Duodenal mucosa (tissue), 2 donors: ENCODE measurements at regions not wholly inside any gene's neighbourhood (a gene's known extent, or its start where the extent isn't known, plus 50 kb on each side); places are given as distances from the start of the nearest gene placed in this dataset.

Experiments
- H3K27ac ChIP-seq: one replicate; pipeline ENCODE4 v1.7.0; 2013; ENCODE audit warnings: low read depth, low read length
- H3K27me3 ChIP-seq, 2 donors: one replicate each; pipeline ENCODE4 v1.7.0; 2013; ENCODE audit warnings: low read length in 2 of 2, control low read depth in 1 of 2; ENCODE audit not compliant: insufficient read depth in 2 of 2, control insufficient read depth in 1 of 2
- H3K36me3 ChIP-seq, 2 donors: one replicate each; pipeline ENCODE4 v1.7.0; 2013; ENCODE audit warnings: low read length in 2 of 2, control low read depth in 1 of 2; ENCODE audit not compliant: insufficient read depth in 2 of 2, control insufficient read depth in 1 of 2
- H3K4me1 ChIP-seq, 2 donors: one replicate each; pipeline ENCODE4 v1.7.0; 2013; ENCODE audit warnings: low read length in 2 of 2, control low read depth in 1 of 2; ENCODE audit not compliant: insufficient read depth in 2 of 2, control insufficient read depth in 1 of 2
- H3K4me3 ChIP-seq, 2 donors: one replicate each; pipeline ENCODE4 v1.7.0; 2013; ENCODE audit warnings: low read length in 2 of 2, low read depth in 1 of 2
- H3K9ac ChIP-seq, 2 donors: one replicate each; pipeline ENCODE4 v1.7.0; 2013; ENCODE audit warnings: low read length in 2 of 2, low read depth in 1 of 2
- H3K9me3 ChIP-seq, 2 donors: one replicate each; pipeline ENCODE4 v1.7.0; 2013; ENCODE audit warnings: low read length in 2 of 2, control low read depth in 1 of 2; ENCODE audit not compliant: control insufficient read depth in 1 of 2

DNA sequence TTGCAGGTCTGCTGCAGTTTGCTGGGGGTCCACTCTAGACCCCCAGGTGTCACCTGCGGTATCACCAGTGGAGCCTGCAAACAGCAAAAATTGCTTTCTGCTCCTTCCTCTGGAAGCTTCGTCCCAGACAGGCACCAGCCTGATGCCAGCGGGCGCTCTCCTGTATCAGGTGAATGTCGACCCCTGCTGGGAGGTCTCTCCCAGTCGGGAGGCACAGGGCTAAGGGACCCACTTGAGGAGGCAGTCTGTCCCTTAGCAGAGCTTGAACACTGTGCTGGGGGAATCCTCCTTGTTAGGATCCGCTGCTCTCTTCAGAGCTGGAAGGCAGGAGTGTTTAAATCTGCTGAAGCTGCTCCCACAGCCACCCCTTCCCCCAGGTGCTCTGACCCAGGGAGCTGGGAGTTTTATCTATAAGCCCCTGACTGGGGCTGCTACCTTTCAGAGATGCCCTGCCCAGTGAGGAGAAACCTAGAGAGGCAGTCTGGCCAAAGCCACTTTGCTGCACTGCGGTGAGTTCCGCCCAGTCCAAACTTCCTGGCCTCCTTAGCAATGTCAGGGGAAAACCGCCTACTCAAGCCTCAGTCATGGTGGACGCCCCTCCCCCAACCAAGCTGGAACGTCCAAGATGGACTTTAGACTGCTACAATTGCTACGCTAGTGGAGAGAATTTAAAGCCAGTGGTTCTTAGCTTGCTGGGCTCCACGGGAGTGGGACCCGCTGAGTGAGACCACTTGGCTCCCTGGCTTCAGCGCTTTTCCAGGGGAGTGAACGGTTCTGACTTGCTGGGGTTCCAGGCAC lies 652.5 kb downstream of the KCNJ3 start:
- Histone ChIP-seq H3K27ac (no peak overlapping the region), H3K9ac (no peak overlapping the region), H3K27me3 (no peaks in the 10 kb centered on the region), H3K36me3 (no peaks in the 10 kb centered on the region), H3K4me1 (no peaks in the 10 kb centered on the region), H3K4me3 (no peak overlapping the region), H3K9me3 (no peaks in the 10 kb centered on the region)

DNA sequence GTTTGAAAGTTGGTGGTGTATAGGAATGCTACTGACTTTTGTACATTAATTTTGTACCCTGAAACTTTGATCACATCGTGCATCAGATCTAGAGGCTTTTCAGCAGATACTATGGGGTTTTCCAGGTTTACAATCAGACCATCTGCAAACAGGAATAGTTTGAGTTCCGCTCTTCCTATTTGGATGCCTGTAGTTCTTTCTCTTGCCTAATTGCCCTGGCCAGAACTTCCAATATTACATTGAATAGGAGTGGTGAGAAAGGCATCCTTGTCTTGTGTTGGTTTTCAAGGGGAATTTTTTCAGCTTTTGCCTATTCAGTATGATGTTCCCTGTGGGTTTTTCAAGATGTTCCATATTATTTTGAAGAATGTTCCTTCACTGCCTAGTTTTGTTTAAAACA lies 633.5 kb downstream of the KCNJ3 start:
- H3K27ac ChIP-seq, result no peak overlapping the region
- H3K4me1 ChIP-seq, result no peaks in the 10 kb centered on the region
- H3K9ac ChIP-seq, result no peak overlapping the region
- no peaks in the 10 kb centered on the region for H3K27me3 ChIP-seq
- H3K36me3 ChIP-seq, result no peaks in the 10 kb centered on the region
- H3K9me3 ChIP-seq, result no peaks in the 10 kb centered on the region
- no peak overlapping the region for H3K4me3 ChIP-seq

GRCh38 chr2:155320236-155320635 lies 621.7 kb downstream of the KCNJ3 start:
- no peak overlapping the region for H3K27ac ChIP-seq
- H3K9ac ChIP-seq, result no peak overlapping the region

DNA sequence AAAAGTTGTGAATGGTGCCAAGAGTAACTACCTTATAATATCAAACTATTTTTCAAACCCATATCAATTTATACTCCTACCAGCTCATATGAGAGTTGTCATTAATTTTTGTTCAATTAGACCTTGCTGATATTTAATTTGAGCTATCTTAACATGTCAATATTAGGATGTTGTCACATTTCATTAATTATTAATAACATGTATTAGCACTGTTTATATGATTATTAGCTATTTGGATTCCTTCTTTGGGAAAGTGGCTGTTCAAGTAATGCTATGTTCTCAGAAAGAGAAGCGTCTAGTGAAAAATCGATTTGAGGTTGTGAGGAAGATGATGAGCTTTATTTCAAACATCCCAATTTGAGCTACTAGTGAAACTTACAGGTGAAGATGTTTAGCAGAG lies 620.2 kb downstream of the KCNJ3 start:
- H3K27me3 ChIP-seq, result no peaks in the 10 kb centered on the region
- no peak overlapping the region for H3K27ac ChIP-seq
- H3K4me1 ChIP-seq, result no peaks in the 10 kb centered on the region
- H3K36me3 ChIP-seq, result no peaks in the 10 kb centered on the region
- H3K9ac ChIP-seq, result no peak overlapping the region
- H3K4me3 ChIP-seq, result no peak overlapping the region
- no peaks in the 10 kb centered on the region for H3K9me3 ChIP-seq

More at GRCh38 chr2:155320236-155320635, 621.7 kb downstream of the KCNJ3 start:
- H3K4me3 ChIP-seq, result no peak overlapping the region
- H3K4me1 ChIP-seq, result no peaks in the 10 kb centered on the region
- no peaks in the 10 kb centered on the region for H3K27me3 ChIP-seq
- H3K9me3 ChIP-seq, result no peaks in the 10 kb centered on the region
- no peaks in the 10 kb centered on the region for H3K36me3 ChIP-seq

GRCh38 chr2:155315768-155316167 lies 617.3 kb downstream of the KCNJ3 start:
- Histone ChIP-seq H3K36me3 (no peaks in the 10 kb centered on the region), H3K9me3 (no peaks in the 10 kb centered on the region), H3K4me1 (no peaks in the 10 kb centered on the region), H3K27ac (no peak overlapping the region), H3K9ac (no peak overlapping the region), H3K27me3 (no peaks in the 10 kb centered on the region), H3K4me3 (no peak overlapping the region)

GRCh38 chr2:155310589-155310988 lies 612.1 kb downstream of the KCNJ3 start:
- Histone ChIP-seq H3K27me3 (no peaks in the 10 kb centered on the region), H3K9me3 (no peaks in the 10 kb centered on the region), H3K9ac (no peak overlapping the region), H3K4me1 (no peaks in the 10 kb centered on the region), H3K4me3 (no peak overlapping the region), H3K36me3 (no peaks in the 10 kb centered on the region), H3K27ac (no peak overlapping the region)

DNA sequence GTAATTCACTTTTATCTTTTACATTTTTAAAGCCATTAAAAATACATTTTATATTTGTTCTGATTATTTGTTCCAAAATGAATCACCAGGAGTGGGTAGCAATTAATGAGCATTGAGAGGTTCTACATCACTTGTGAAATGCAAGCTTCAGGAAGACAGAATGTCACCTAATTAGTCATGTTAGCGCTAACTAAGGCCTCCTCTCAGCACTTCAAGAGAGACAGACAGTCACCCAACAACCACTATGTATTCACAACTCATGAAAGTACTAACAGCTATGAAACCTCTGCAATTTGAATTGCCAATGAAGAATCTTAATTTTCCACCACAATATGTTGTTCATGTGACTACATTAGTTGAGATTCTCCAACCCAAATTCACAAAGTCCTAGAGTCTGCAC lies 611.0 kb downstream of the KCNJ3 start:
- no peaks in the 10 kb centered on the region for H3K36me3 ChIP-seq
- H3K4me1 ChIP-seq, result no peaks in the 10 kb centered on the region
- H3K9me3 ChIP-seq, result no peaks in the 10 kb centered on the region
- no peaks in the 10 kb centered on the region for H3K27me3 ChIP-seq
- H3K27ac ChIP-seq, result no peak overlapping the region
- no peak overlapping the region for H3K4me3 ChIP-seq
- no peak overlapping the region for H3K9ac ChIP-seq

- Histone ChIP-seq H3K27me3 (no peaks in the 10 kb centered on the region), H3K27ac (no peak overlapping the region), H3K9ac (no peak overlapping the region), H3K4me1 (no peaks in the 10 kb centered on the region), H3K36me3 (no peaks in the 10 kb centered on the region), H3K4me3 (no peak overlapping the region), H3K9me3 (no peaks in the 10 kb centered on the region)
Measured at GRCh38 chr2:155308367-155309009, 610.0 kb downstream of the KCNJ3 start.

- Histone ChIP-seq H3K27ac (no peak overlapping the region), H3K4me3 (no peak overlapping the region), H3K36me3 (no peaks in the 10 kb centered on the region), H3K27me3 (no peaks in the 10 kb centered on the region), H3K4me1 (no peaks in the 10 kb centered on the region), H3K9me3 (no peaks in the 10 kb centered on the region), H3K9ac (no peak overlapping the region)
Measured at GRCh38 chr2:155301221-155301620, 602.7 kb downstream of the KCNJ3 start.

DNA sequence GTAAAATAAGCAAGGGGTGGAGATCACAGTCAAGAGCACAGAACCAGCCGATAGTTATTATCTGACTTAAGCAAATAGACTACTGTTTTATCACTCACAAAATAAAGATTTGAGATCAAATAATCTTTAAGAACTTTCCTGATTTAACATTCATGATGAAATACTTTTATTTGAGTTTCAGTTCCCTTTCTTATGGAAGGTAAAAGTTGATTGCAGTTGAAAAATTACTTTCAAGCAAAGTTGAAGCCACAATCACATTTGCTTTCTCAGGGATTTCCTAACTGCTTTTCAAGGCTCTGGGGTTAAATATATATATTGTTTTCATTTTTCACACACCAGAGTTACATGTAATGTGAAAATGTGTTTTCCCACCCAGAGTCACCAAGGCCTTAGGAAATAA lies 599.5 kb downstream of the KCNJ3 start:
- H3K36me3 ChIP-seq, result no peaks in the 10 kb centered on the region
- no peak overlapping the region for H3K9ac ChIP-seq
- H3K27ac ChIP-seq, result no peak overlapping the region
- H3K4me1 ChIP-seq, result no peaks in the 10 kb centered on the region
- H3K4me3 ChIP-seq, result no peak overlapping the region
- no peaks in the 10 kb centered on the region for H3K9me3 ChIP-seq
- H3K27me3 ChIP-seq, result no peaks in the 10 kb centered on the region
